K562 (cell line): ENCODE measurements at regions not wholly inside any gene's neighbourhood (a gene's known extent, or its start where the extent isn't known, plus 50 kb on each side); places are given as distances from the start of the nearest gene placed in this dataset.
A peak's percentile ranks its signal among the peaks of the same experiment; 100 is the strongest.

ENCODE experiments used
- ATAC-seq: fragments of 200-7000 bp; cut with Tn5 transposase; 3 replicates; pipeline ENCODE4 v1.9.1; 2020; ENCODE audit warnings: moderate library complexity
- BruUV-seq: library from RNA; stranded (reverse); fragments of 400-500 nt; replicated peaks from 2 replicates; lab custom pipeline; 2021; lab: Mats Ljungman, UMichigan
- CTCF ChIA-PET: fragments of 300-600 bp; formaldehyde crosslinking; extraction: SDS; loops from one replicate; lab custom pipeline; 2021; ENCODE audit warnings: low intra/inter-chr PET ratio; lab: Yijun Ruan, JAX
- POLR2A ChIA-PET: fragments of 300-600, 350-650 bp; sonication (Branson Sonifier 250); formaldehyde crosslinking; extraction: SDS; loops from one replicate; lab custom pipeline; 2021; ENCODE audit warnings: antibody characterized with exemption, inconsistent platforms; lab: Yijun Ruan, JAX
- DNase-seq, 4 experiments: peaks; one replicate each; pipeline versions ENCODE4 v3.0.0 to v3.0.0-alpha.2; 2011 to 2018; ENCODE audit warnings: low spot score in 3 of 4, mixed read lengths in 3 of 4; ENCODE audit errors: extremely low read depth in 1 of 4
- FAIRE-seq: peaks from 2 replicates; lab custom pipeline; 2011; peaks lifted over from hg19 to GRCh38; lab: Jason Lieb, UNC
- H2AFZ ChIP-seq: 2 replicates; pipeline ENCODE4 v1.6.0; 2011; ENCODE audit warnings: low read depth, low read length, control low read depth, inconsistent platforms
- H3K27ac ChIP-seq: fragments of 200-600 bp; 3 replicates; pipeline ENCODE4 v1.8.0; 2011; ENCODE audit warnings: low read depth, mild to moderate bottlenecking, control low read depth, inconsistent platforms, low read length, moderate library complexity, mixed read lengths; ENCODE audit errors: extremely low read depth
- H3K27me3 ChIP-seq, 2 experiments: fragments of 300-600 bp in 1 of 2; 2 replicates in 1 of 2; 3 replicates in 1 of 2; pipeline versions ENCODE4 v1.6.0 to v1.8.0; 2011; ENCODE audit warnings: inconsistent platforms in 2 of 2, low read length in 2 of 2, mild to moderate bottlenecking in 1 of 2, mixed read lengths in 1 of 2, moderate library complexity in 1 of 2; ENCODE audit not compliant: control insufficient read depth in 2 of 2, insufficient read depth in 2 of 2
- H3K36me3 ChIP-seq: fragments of 300-600 bp; 3 replicates; pipeline ENCODE4 v1.8.0; 2011; ENCODE audit warnings: mild to moderate bottlenecking, low read length, inconsistent platforms; ENCODE audit not compliant: control insufficient read depth, insufficient read depth
- H3K4me1 ChIP-seq, 2 experiments: fragments of 200-600 bp in 1 of 2; replicated peaks in 1 of 2; 2 replicates in 1 of 2; 3 replicates in 1 of 2; pipeline versions ENCODE4 v1.5.1 to v1.8.0; 2011; ENCODE audit warnings: inconsistent platforms in 2 of 2, low read length in 2 of 2, mild to moderate bottlenecking in 1 of 2, mixed read lengths in 1 of 2, moderate library complexity in 1 of 2; ENCODE audit not compliant: control insufficient read depth in 2 of 2, insufficient read depth in 2 of 2
- H3K4me2 ChIP-seq: 2 replicates; pipeline ENCODE4 v1.6.1; 2011; ENCODE audit warnings: low read length, control low read depth, inconsistent platforms, mixed read lengths; ENCODE audit not compliant: insufficient read depth
- H3K4me3 ChIP-seq: fragments of 200-600 bp; sonication (generic), shearing (Covaris generic); 2 replicates; pipeline ENCODE4 v1.5.1; 2016; ENCODE audit warnings: control low read depth, inconsistent platforms
- H3K79me2 ChIP-seq: fragments of 200-600 bp; 3 replicates; pipeline ENCODE4 v1.8.0; 2011; ENCODE audit warnings: low read length, inconsistent platforms; ENCODE audit not compliant: control insufficient read depth, insufficient read depth
- H3K9ac ChIP-seq, 2 experiments: 2 replicates each; pipeline versions ENCODE4 v1.6.0 to v1.6.1; 2011; ENCODE audit warnings: low read depth in 2 of 2, low read length in 2 of 2, control low read depth in 1 of 2, inconsistent platforms in 1 of 2, mild to moderate bottlenecking in 1 of 2, mixed read lengths in 1 of 2; ENCODE audit not compliant: insufficient read depth in 1 of 2
- H3K9me1 ChIP-seq: one replicate; pipeline ENCODE4 v1.6.0; 2011; ENCODE audit warnings: inconsistent platforms, mild to moderate bottlenecking, low read length, moderate library complexity; ENCODE audit not compliant: control insufficient read depth, insufficient read depth
- H3K9me3 ChIP-seq: replicated peaks from 2 replicates; pipeline ENCODE4 v1.5.1; 2011; ENCODE audit warnings: low read depth, low read length, inconsistent platforms; ENCODE audit not compliant: control insufficient read depth, insufficient read depth
- H4K20me1 ChIP-seq: replicated peaks from 2 replicates; pipeline ENCODE4 v1.6.1; 2011; ENCODE audit warnings: low read length, inconsistent platforms, mixed read lengths; ENCODE audit not compliant: control insufficient read depth, insufficient read depth
- E2F3 ChIP-seq: fragments of 250-450 bp; sonication (Bioruptor Pico); IDR thresholded peaks from 2 replicates; pipeline ENCODE4 v1.4.0; 2020; ENCODE audit warnings: mild to moderate bottlenecking
- FOSL1 ChIP-seq: fragments of 200-800 bp; sonication (Bioruptor generic); conservative IDR thresholded peaks from 2 replicates; pipeline ENCODE4 v1.6.1; 2016; ENCODE audit warnings: missing genetic modification characterization, missing compliant biosample characterization
- KAT7 ChIP-seq: sonication (generic); formaldehyde crosslinking; IDR thresholded peaks from 2 replicates; pipeline ENCODE4 v1.8.0; 2022; ENCODE audit warnings: missing genetic modification reagents, mild to moderate bottlenecking, borderline replicate concordance
- LARP7 ChIP-seq: fragments of 450-650 bp; IDR thresholded peaks from 2 replicates; pipeline ENCODE4 v1.6.1; 2016
- SPI1 ChIP-seq: IDR thresholded peaks from 2 replicates; pipeline ENCODE4 v1.6.1; 2011; ENCODE audit warnings: low read depth, low read length, control low read depth, borderline replicate concordance
- ZBTB8A ChIP-seq: fragments of 450-650 bp; IDR thresholded peaks from 2 replicates; pipeline ENCODE4 v1.6.1; 2018; ENCODE audit warnings: mild to moderate bottlenecking, moderate library complexity; ENCODE audit not compliant: partially characterized antibody
- ZNF124 ChIP-seq: sonication (generic); formaldehyde crosslinking; IDR thresholded peaks from 2 replicates; pipeline ENCODE4 v1.8.1; 2022; ENCODE audit warnings: missing genetic modification reagents
- ZNF24 ChIP-seq: fragments of 450-650 bp; IDR thresholded peaks from 2 replicates; pipeline ENCODE4 v1.6.1; 2016
- ZNF707 ChIP-seq: fragments of 250-450 bp; sonication (Bioruptor Pico); conservative IDR thresholded peaks from 2 replicates; pipeline ENCODE4 v1.8.0; 2022; ENCODE audit warnings: inconsistent platforms, mild to moderate bottlenecking, moderate library complexity
- WGBS: fragments of 100-300 bp; shearing (Covaris generic); methylation state at CpG from one replicate; pipeline ENCODE4 v1.1.6; 2016; ENCODE audit warnings: low coverage, mixed read lengths; ENCODE audit not compliant: insufficient coverage; ENCODE audit errors: missing lambda C conversion rate; 5-methylcytosine and 5-hydroxymethylcytosine counted together
- in situ Hi-C: fragments of 300-500 bp; cut with MboI; formaldehyde crosslinking; loops from 4 replicates; pipeline ENCODE4 v1.15.0; 2018; ENCODE audit warnings: inconsistent platforms, mixed read lengths
- intact Hi-C: fragments of 100-400 bp; cut with micrococcal nuclease; formaldehyde crosslinking; loops from 2 replicates; pipeline ENCODE4 v1.14.2; 2022
- TF ChIP-seq, protein P1 (sequence below): fragments of 450-650 bp; formaldehyde crosslinking; IDR thresholded peaks from 2 replicates; pipeline ENCODE4 v1.4.0; 2020; ENCODE audit warnings: mild to moderate bottlenecking, mixed read lengths
- TF ChIP-seq, protein P2 (sequence below): fragments of 250-450 bp; sonication (Bioruptor Pico); IDR thresholded peaks from 2 replicates; pipeline ENCODE4 v1.4.0; 2020; ENCODE audit warnings: borderline replicate concordance
- TF ChIP-seq, protein P3 (sequence below), 2 experiments: fragments of 450-650 bp; IDR thresholded peaks; 2 replicates each; pipeline ENCODE4 v1.6.1; 2016

DNA sequence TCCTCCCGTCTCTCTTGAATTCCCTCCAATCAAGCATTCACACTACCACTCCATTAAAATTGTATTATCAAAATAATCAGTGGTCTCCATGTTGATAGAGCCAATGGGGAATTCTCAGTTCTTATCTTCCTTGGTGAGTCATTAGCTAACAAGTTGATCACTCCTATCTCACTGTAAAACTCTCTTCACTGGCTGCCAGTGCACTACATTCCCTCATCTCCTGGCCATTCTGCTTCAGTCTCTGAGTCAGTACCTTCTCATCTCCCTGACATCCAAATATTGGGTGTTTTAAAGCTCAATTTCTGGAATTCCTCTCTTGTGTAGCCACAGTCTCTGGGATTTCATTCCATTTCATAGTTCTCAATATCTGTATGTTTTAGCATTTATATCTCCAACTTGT lies 175.2 kb downstream of the ALDH1A2 start:
- H3K79me2 ChIP-seq = no peaks in the 10 kb centered on the region
- WGBS = 0% methylated on average over 1 of the region's 1 CpG
- no peak overlapping the region for H3K27ac ChIP-seq
- H3K4me2 ChIP-seq = no peak overlapping the region
- H3K27me3 ChIP-seq = peaks cover 15 to 17% of the 10 kb centered on the region in 2 experiments; a peak in 3 of 5 replicates
- H3K4me3 ChIP-seq = no peak overlapping the region
- DNase-seq (no peak), ATAC-seq (no peak), FAIRE-seq (no peak)
- no peak overlapping the region for H3K9ac ChIP-seq
- intact Hi-C loops = no loop called here
- TF ChIP-seq FOSL1 (tag) = 0 out of 2 replicates have a peak, but pooled peaks have one; percentile 24
- TF ChIP-seq, protein P1, sequence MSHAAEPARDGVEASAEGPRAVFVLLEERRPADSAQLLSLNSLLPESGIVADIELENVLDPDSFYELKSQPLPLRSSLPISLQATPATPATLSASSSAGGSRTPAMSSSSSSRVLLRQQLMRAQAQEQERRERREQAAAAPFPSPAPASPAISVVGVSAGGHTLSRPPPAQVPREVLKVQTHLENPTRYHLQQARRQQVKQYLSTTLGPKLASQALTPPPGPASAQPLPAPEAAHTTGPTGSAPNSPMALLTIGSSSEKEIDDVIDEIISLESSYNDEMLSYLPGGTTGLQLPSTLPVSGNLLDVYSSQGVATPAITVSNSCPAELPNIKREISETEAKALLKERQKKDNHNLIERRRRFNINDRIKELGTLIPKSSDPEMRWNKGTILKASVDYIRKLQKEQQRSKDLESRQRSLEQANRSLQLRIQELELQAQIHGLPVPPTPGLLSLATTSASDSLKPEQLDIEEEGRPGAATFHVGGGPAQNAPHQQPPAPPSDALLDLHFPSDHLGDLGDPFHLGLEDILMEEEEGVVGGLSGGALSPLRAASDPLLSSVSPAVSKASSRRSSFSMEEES (CRISPR knock-in tag) = no peak
- ChIA-PET POLR2A (interaction anchor here (0.6 kb wide), 1 partner anchor 18 kb away, joined by 3 read pairs; no protein-coding TSS in a partner anchor), CTCF (no interaction called here)
- no peaks in the 10 kb centered on the region for H3K36me3 ChIP-seq
- H2AFZ ChIP-seq = no peak overlapping the region
- no peaks in the 10 kb centered on the region for H3K4me1 ChIP-seq
- no peaks in the 10 kb centered on the region for H4K20me1 ChIP-seq
- no peaks in the 10 kb centered on the region for H3K9me1 ChIP-seq
- in situ Hi-C loops = no loop called here
- no TSS peak for BruUV-seq
- no peaks in the 10 kb centered on the region for H3K9me3 ChIP-seq

DNA sequence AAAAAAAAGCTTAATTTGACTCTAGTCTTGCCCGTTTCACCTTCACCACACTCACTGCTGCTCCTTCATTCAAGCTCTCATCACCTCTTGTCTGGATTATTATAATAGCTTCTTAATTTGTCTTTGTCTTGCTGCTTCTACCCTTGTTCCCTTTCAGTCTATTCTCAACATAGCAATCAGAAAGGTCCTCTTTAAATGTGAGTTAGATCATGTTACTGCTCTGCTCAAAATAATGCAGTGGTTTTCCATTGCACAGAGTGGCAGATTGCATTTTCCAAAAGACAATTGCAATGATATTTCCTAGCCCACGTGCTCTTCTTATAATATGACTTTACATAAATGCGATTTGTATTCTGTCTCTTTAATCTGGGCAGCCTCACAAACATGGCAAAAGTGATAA lies 174.6 kb downstream of the ALDH1A2 start:
- no TSS peak for BruUV-seq
- WGBS = 0% methylated on average over 3 of the region's 3 CpGs
- POLR2A ChIA-PET = interaction anchor here (0.6 kb wide), 1 partner anchor 18 kb away, joined by 3 read pairs; no protein-coding TSS in a partner anchor
- H3K9me3 ChIP-seq = no peaks in the 10 kb centered on the region
- intact Hi-C loops = no loop called here
- CTCF ChIA-PET = no interaction called here
- no peak overlapping the region for H3K27ac ChIP-seq
- no peak overlapping the region for H2AFZ ChIP-seq
- H3K4me1 ChIP-seq = no peaks in the 10 kb centered on the region
- H4K20me1 ChIP-seq = no peaks in the 10 kb centered on the region
- FAIRE-seq = no peak
- no peaks in the 10 kb centered on the region for H3K36me3 ChIP-seq
- H3K4me3 ChIP-seq = no peak overlapping the region
- in situ Hi-C loops = no loop called here
- no peaks in the 10 kb centered on the region for H3K9me1 ChIP-seq
- H3K4me2 ChIP-seq = no peak overlapping the region
- no peaks in the 10 kb centered on the region for H3K79me2 ChIP-seq
- no peak for DNase-seq
- peaks cover 12 to 16% of the 10 kb centered on the region in 2 experiments; a peak in 3 of 5 replicates for H3K27me3 ChIP-seq
- no peak overlapping the region for H3K9ac ChIP-seq
- no peak for ATAC-seq
- no peak for TF ChIP-seq SPI1
- no peak for TF ChIP-seq ZBTB8A
- no peak for TF ChIP-seq KAT7
- no peak for TF ChIP-seq ZNF124 (CRISPR knock-in tag)
- no peak for TF ChIP-seq ZNF707
- no peak for TF ChIP-seq E2F3 (CRISPR knock-in tag)
- TF ChIP-seq LARP7 = no peak
- TF ChIP-seq, protein P2, sequence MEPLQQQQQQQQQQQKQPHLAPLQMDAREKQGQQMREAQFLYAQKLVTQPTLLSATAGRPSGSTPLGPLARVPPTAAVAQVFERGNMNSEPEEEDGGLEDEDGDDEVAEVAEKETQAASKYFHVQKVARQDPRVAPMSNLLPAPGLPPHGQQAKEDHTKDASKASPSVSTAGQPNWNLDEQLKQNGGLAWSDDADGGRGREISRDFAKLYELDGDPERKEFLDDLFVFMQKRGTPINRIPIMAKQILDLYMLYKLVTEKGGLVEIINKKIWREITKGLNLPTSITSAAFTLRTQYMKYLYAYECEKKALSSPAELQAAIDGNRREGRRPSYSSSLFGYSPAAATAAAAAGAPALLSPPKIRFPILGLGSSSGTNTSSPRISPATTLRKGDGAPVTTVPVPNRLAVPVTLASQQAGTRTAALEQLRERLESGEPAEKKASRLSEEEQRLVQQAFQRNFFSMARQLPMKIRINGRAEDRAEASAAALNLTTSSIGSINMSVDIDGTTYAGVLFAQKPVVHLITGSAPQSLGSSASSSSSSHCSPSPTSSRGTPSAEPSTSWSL (CRISPR knock-in tag) = no peak
- TF ChIP-seq, protein P3, sequence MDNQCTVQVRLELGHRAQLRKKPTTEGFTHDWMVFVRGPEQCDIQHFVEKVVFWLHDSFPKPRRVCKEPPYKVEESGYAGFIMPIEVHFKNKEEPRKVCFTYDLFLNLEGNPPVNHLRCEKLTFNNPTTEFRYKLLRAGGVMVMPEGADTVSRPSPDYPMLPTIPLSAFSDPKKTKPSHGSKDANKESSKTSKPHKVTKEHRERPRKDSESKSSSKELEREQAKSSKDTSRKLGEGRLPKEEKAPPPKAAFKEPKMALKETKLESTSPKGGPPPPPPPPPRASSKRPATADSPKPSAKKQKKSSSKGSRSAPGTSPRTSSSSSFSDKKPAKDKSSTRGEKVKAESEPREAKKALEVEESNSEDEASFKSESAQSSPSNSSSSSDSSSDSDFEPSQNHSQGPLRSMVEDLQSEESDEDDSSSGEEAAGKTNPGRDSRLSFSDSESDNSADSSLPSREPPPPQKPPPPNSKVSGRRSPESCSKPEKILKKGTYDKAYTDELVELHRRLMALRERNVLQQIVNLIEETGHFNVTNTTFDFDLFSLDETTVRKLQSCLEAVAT (IDR thresholded peaks at IDR 0.05) = no peak
- TF ChIP-seq ZNF24 = no peak
